OCI-M2 (cell line): ENCODE measurements at regions not wholly inside any gene's neighbourhood (a gene's known extent, or its start where the extent isn't known, plus 50 kb on each side); places are given as distances from the start of the nearest gene placed in this dataset.

ENCODE experiments used
- DNase-seq: peaks from one replicate; lab custom pipeline; 2025; ENCODE audit not compliant: unreplicated experiment; lab: John Stamatoyannopoulos, UW

- DNase-seq = no peak
Observed at GRCh38 chr3:144361002-144361401, 389.4 kb downstream of the DIPK2A start.

DNA sequence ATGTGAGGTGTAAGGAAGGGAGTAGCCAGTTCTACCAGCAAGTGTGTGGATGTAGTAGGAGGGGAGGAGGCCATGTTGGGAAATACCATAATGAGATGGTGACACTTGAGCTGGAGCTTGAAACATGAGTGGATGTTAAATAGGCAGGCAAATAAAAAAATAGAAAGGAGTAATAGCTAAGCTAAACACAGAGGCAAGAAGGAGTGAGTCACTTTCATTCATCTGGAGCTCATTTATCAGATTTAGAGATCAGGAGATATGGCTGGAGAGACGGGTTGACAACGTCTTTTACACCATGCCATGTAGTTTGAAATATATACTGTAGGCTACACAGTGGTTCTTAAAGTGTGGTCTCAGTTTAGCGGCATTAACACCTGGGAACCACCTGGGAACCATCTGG, 390.5 kb downstream of the DIPK2A start:
- DNase-seq = no peak

- no peak for DNase-seq
Observed at GRCh38 chr3:144363856-144364255, 392.2 kb downstream of the DIPK2A start.

GRCh38 chr3:144364737-144365136, 393.1 kb downstream of the DIPK2A start:
- DNase-seq = no peak

DNA sequence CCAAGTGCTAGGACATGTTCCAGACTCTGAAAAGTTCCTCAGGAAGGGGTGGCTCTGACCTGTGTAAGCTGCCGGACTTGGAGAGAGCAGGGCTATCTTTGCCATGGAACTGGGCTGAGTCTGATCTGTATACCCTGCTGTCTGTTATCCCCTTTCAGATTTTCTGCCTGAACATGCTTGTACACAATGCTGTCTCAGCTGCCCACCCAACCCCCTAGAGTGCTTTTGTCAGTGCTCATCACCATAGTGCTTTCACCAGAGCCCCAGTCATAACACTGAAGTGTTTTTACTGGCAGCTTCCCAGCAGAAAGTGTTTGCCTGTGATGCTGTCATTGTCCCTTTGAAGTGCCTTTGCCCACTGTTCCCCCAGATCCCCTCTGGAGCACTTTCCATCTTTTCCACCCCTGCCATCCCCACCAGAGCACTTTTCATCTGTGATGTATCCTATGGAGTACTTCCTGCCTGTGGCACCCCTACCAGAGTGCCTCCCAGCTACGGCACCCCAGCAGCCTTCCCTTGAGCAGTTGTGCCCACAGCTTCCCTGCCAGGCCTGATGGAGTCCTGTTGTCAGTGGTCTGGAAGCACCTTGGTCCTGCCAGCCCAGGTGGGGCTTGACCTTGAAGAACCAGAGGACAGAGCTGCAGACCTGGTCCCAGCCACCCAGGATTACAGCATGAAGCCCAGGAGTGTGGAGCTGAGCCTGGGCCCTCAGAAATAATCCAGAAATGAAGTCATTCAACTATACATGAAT, 397.7 kb downstream of the DIPK2A start:
- DNase-seq = no peak

DNA sequence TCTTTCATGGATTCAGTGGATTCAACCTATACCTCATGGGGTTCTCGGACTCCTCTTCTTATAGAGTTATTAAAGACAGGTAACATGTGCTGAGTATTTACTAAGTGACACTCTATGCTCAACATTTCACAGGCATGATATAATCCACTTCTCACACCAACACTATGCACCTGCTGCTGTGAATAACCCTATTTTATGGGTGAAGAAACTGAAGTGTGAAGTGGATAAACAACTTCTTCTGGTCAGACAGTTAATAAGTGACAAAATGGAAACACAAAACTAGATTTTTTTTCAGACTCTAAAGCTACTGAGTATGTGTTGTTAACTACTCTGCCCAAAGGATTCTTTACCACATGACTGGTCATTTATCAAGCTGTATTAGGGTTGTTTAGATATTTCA, 403.5 kb downstream of the DIPK2A start:
- no peak for DNase-seq

GRCh38 chr3:144380849-144381248, 409.2 kb downstream of the DIPK2A start:
- DNase-seq = no peak

- no peak for DNase-seq
Observed at GRCh38 chr3:144381607-144382006, 410.0 kb downstream of the DIPK2A start.

- no peak for DNase-seq
Observed at GRCh38 chr3:144384241-144384979, 412.8 kb downstream of the DIPK2A start.

DNA sequence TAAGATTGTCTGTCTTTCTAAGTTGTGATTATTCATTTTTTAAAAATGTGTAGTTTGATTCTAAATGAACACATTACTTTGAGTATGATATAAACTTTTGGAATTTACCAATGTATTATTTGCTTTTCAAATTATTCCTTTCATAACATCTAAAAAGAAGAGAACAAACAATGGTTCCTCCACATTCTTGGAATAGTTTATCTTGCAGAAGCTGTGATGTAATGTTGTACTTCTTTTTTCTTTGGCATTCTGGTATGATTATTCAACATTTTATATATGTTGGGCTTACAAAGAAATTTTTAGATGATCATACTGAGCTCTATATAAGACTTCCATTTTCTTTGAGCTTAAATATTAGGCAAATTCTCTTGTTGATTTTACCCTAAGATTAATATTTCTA, 419.2 kb downstream of the DIPK2A start:
- no peak for DNase-seq

GRCh38 chr3:144391236-144391635, 419.6 kb downstream of the DIPK2A start:
- DNase-seq = no peak

- DNase-seq = no peak
Observed at GRCh38 chr3:144394032-144394431, 422.4 kb downstream of the DIPK2A start.

GRCh38 chr3:144402430-144402829, 430.8 kb downstream of the DIPK2A start:
- DNase-seq = no peak

- no peak for DNase-seq
Observed at GRCh38 chr3:144403040-144403457, 431.4 kb downstream of the DIPK2A start.

- DNase-seq = no peak
Observed at GRCh38 chr3:144407335-144407734, 435.7 kb downstream of the DIPK2A start.

DNA sequence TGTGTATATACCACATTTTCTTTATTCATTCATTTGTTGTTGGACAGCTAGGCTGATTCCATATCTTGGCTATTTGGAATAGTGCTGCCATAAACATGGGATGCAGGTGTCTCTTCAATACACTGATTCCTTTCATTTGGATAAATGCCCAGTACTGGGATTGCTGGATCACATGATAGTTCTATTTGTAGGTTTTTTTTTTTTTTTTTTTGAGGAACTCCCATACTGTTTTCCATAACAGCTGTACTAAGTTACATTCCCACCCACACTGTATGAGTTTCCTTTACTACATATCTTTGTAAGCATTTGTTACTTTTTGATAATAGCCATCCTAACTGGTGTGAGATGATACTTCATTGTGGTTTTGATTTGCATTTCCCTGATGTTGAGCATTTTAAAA, 437.7 kb downstream of the DIPK2A start:
- DNase-seq = no peak

- no peak for DNase-seq
Observed at GRCh38 chr3:144413068-144413467, 441.4 kb downstream of the DIPK2A start.

- DNase-seq = no peak
Observed at GRCh38 chr3:144415492-144415891, 443.9 kb downstream of the DIPK2A start.

- no peak for DNase-seq
Observed at GRCh38 chr3:144424606-144425005, 453.0 kb downstream of the DIPK2A start.

DNA sequence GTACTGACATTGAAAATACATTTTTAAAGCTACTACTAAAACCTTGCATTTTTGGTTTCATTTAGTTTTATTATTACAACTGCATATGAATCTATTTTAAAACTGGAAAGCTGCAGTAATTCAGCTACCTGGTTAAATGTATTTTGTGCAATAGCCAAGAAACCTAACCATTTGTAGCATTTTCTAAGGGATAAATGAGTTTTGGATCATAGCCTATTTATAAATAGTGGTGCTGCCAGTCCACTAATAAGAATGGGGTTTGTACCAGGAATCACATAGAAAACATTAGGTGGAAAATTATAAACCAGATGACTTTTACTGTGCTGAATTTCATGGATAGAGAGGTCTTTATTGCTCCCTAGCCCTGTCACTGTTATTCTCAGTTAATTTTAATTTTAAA, 454.7 kb downstream of the DIPK2A start:
- no peak for DNase-seq

GRCh38 chr3:144426967-144427366, 455.3 kb downstream of the DIPK2A start:
- no peak for DNase-seq

DNA sequence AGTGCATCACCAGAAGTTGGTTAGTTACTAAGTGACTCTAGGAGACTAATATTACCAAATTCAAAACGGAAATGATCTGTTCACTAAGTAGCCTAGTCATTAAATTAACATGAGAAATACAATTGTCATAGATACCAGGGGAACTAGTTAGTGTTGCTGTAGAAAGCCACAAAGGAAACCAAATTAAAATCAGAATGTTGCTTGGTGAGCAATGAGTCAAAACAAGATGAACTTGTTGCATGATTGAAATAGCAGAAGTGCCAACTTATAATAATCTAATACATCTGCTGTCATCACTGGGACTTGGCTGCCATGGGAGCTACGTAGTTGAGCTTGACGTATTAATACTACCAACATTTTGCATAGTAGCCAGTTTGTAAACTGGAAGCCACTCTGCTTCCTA, 458.1 kb downstream of the DIPK2A start:
- DNase-seq = no peak

DNA sequence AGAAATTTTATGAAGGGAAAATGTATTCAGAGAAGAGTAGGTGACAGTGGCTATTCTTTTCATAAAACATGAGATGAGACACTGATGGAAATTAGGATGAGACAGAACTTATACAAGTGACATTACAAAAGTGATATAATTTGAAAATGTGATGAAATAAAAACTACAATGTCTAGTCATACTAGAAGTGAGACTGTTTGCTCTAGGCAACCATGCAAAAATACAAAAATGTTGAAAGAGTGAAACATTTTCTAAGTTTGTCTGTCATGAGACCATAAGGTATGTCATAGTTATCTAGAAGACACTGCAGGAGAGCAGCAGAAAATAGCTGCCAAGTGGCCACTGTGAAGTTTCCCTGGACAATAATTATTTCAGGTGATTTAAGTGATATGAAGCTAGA, 459.5 kb downstream of the DIPK2A start:
- no peak for DNase-seq
